OCI-LY3 (cell line): ENCODE measurements at regions not wholly inside any gene's neighbourhood (a gene's known extent, or its start where the extent isn't known, plus 50 kb on each side); places are given as distances from the start of the nearest gene placed in this dataset.

Experiments
- CTCF ChIP-seq: fragments of 200-600, 300-600 bp; sonication (generic); IDR thresholded peaks from 2 replicates; pipeline ENCODE4 v1.5.1; 2014; ENCODE audit warnings: antibody characterized with exemption, low read length, low read depth
- EZH2phosphoT487 ChIP-seq: fragments of 200-600 bp; shearing (Covaris generic); IDR thresholded peaks from 2 replicates; pipeline ENCODE4 v1.6.1; 2018; ENCODE audit warnings: antibody characterized with exemption, mixed run types, low read depth

- no peak for TF ChIP-seq CTCF
- no peak for TF ChIP-seq EZH2phosphoT487
Measured at GRCh38 chr4:1492142-1492457, 85.9 kb upstream of the NKX1-1 start.
